ENCODE measurements at regions not wholly inside any gene's neighbourhood (a gene's known extent, or its start where the extent isn't known, plus 50 kb on each side); places are given as distances from the start of the nearest gene placed in this dataset.

DNA sequence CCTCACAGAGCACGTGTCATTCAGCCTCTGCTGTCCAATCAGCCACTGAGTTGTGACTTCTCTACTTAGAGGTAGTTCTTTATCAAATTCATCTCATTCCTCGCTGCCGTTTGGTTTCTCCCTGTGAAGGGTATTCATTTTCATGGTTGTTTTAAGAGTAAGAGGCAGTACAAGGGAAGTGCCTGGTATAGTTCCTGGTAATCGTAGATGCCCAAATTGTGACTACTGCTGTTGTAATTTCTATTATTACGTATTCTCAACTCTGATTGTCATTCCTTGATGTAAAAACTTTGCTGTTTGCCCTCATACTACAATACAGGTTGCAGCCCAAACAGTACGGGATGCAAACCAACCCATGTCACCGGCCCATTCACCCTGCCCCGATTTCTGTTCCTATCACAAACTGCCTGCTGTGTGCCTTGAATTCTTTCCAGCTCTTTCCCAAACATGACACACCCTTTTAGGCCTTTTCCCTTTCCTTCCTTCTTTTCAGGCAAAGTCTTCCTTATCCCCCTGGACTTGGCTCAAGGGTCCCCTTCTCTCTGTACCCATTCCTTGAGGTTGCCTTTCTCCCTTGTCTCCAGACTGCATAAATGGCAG, 93.0 kb downstream of the SLC25A47 start:
- H3K4me1 Mint-ChIP-seq (ENCODE audit: low read depth) = no peaks in the 10 kb centered on the region

DNA sequence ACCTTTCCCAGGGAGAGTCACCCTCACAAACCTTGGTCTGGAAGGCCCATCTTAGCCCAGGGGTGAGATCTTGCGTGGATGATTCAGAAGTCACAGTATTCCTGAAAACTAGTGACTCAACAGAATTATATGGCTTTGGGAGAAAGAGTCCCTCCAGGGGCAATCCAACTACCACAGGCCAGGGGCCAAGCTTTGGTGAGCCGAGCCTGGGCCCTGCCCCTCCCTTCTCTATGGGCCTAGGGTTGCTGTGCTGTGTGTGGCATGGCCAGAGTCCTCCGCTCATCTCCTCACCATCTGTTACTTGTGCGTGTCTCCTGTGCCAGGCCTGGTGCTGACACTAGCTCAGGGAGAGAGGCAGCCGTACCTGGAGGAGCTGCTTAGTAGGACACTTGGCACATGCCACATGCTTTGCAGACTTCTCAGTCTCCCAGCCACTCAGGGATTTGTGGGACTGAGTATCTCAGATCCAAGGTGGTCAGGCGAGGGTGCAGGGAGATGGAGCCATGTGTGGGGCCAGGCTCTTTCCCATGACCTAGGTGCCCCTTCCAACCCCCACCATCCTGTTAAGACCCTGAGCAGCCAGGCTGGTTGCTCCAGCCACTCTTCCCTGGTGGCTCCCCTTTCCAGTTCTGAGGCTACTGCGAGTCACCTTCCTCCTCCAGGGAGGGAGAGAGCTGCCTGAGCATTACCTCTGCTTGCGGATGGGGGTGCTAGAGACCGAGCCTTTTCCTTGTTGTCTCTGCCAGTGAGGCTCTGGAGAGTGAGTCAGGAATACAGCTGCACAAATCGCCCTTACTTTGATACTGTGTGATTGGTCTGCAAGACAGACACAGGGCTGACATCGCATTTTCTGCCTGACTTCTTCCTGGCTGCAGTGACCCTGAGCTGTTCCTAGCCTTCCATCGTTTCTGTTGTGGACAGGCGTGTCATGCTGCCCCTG, 94.1 kb downstream of the SLC25A47 start:
- intact Hi-C loops (cut with micrococcal nuclease) = no loop called here
- no peaks in the 10 kb centered on the region for H3K4me1 Mint-ChIP-seq (ENCODE audit: low read depth)
- no peak overlapping the region for H3K4me3 Mint-ChIP-seq
- no peaks in the 10 kb centered on the region for H3K36me3 Mint-ChIP-seq (ENCODE audit: low read depth)
- POLR2A ChIA-PET = interaction anchor here (0.6 to 0.7 kb wide), 2 partner anchors 19 to 192 kb away, joined by 3 read pairs; no protein-coding TSS in a partner anchor
- no peaks in the 10 kb centered on the region for H3K9me3 Mint-ChIP-seq
- DNase-seq (no peak), ATAC-seq (no peak)
- no peaks in the 10 kb centered on the region for H3K27me3 Mint-ChIP-seq
- CTCF ChIA-PET = no interaction called here
- no peak overlapping the region for H3K27ac Mint-ChIP-seq
- TF ChIP-seq, protein P1, sequence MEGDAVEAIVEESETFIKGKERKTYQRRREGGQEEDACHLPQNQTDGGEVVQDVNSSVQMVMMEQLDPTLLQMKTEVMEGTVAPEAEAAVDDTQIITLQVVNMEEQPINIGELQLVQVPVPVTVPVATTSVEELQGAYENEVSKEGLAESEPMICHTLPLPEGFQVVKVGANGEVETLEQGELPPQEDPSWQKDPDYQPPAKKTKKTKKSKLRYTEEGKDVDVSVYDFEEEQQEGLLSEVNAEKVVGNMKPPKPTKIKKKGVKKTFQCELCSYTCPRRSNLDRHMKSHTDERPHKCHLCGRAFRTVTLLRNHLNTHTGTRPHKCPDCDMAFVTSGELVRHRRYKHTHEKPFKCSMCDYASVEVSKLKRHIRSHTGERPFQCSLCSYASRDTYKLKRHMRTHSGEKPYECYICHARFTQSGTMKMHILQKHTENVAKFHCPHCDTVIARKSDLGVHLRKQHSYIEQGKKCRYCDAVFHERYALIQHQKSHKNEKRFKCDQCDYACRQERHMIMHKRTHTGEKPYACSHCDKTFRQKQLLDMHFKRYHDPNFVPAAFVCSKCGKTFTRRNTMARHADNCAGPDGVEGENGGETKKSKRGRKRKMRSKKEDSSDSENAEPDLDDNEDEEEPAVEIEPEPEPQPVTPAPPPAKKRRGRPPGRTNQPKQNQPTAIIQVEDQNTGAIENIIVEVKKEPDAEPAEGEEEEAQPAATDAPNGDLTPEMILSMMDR (IDR thresholded peaks at IDR 0.05) = no peak

More for the DNA sequence above, 93.0 kb downstream of the SLC25A47 start:
- intact Hi-C loops (cut with micrococcal nuclease) = no loop called here
- ChIA-PET CTCF (no interaction called here), POLR2A (no interaction called here)
- Mint-ChIP-seq H3K27ac (no peak overlapping the region), H3K36me3 (ENCODE audit: low read depth) (no peaks in the 10 kb centered on the region), H3K9me3 (no peaks in the 10 kb centered on the region), H3K27me3 (no peaks in the 10 kb centered on the region), H3K4me3 (no peak overlapping the region)
- ATAC-seq = no peak
- no peak for DNase-seq
- TF ChIP-seq, protein P1 (IDR thresholded peaks at IDR 0.05) = no peak

DNA sequence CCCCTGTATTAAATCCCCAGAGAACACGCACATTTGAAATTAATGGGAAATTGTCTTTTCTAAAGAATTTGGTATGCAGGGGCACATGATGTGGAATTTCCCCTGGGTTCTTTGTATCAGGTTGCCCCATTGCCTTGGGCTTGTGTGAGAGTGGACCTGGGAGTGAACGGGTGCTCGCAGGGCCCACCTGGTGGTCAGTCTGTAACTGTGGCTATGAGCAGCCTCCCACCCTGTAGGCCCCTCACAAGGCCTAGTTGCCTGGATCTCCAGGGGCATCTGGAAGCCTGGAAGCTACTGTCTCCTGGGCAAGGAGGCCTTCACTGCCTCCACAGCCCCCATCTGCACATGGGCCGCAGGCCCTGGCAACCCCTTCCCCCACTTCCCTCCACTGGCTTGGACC, 96.7 kb downstream of the SLC25A47 start:
- POLR2A ChIA-PET = no interaction called here
- CTCF ChIA-PET = no interaction called here
- ATAC-seq (no peak), DNase-seq (no peak)
- peaks cover 2% of the 10 kb centered on the region for H3K4me1 Mint-ChIP-seq (ENCODE audit: low read depth)
- intact Hi-C loops (cut with micrococcal nuclease) = no loop called here
- no peak overlapping the region for H3K27ac Mint-ChIP-seq
- H3K36me3 Mint-ChIP-seq (ENCODE audit: low read depth) = no peaks in the 10 kb centered on the region
- H3K4me3 Mint-ChIP-seq = no peak overlapping the region
- no peaks in the 10 kb centered on the region for H3K27me3 Mint-ChIP-seq
- no peaks in the 10 kb centered on the region for H3K9me3 Mint-ChIP-seq
- TF ChIP-seq, protein P1 (IDR thresholded peaks at IDR 0.05) = no peak

DNA sequence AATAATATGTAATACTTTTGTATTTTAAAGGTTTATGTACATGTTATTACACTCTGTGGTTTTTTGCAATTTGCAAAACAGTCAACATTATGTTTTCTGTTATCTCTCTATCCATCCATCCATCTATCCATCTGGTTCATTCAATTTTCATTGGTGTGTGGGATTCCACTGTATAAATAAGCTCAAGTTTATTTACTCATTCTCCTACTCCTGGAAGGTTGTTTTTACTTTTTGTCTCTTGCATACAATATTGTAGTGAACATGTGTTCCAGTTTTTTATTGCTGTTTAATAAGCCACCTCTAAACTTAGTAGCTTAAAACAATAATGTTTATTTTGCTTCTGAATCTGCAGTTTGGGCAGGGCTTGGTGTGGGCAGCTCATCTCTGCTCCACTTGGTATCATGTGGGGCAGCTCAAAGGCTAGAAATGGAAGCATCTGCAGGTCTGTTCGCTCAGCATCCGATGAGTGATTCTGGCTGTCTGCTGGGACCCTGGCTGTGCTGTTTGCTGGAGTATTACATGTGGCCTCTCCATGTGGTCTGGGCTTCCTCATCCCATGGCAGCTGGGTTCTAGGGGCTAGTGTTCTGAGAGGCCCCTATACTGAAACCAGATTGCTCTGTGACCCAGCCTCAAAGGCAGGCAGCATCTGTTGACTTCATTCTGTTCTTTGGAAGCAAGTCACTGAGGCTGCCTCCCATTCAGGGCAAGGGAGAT, 98.8 kb downstream of the SLC25A47 start:
- ChIA-PET CTCF (interaction anchor here (1.1 to 1.5 kb wide), 3 partner anchors 14 to 224 kb away, joined by 4 to 10 read pairs (median 5); no protein-coding TSS in a partner anchor), POLR2A (no interaction called here)
- no peak for ATAC-seq
- Mint-ChIP-seq H3K36me3 (ENCODE audit: low read depth) (no peaks in the 10 kb centered on the region), H3K27ac (no peak overlapping the region), H3K4me1 (ENCODE audit: low read depth) (peaks cover 4% of the 10 kb centered on the region), H3K27me3 (no peaks in the 10 kb centered on the region), H3K9me3 (no peaks in the 10 kb centered on the region), H3K4me3 (no peak overlapping the region)
- DNase-seq = no peak
- intact Hi-C loops (cut with micrococcal nuclease) = no loop called here
- TF ChIP-seq, protein P1 (IDR thresholded peaks at IDR 0.05) = no peak
